ENCODE measurements at regions not wholly inside any gene's neighbourhood (a gene's known extent, or its start where the extent isn't known, plus 50 kb on each side); places are given as distances from the start of the nearest gene placed in this dataset.

DNA sequence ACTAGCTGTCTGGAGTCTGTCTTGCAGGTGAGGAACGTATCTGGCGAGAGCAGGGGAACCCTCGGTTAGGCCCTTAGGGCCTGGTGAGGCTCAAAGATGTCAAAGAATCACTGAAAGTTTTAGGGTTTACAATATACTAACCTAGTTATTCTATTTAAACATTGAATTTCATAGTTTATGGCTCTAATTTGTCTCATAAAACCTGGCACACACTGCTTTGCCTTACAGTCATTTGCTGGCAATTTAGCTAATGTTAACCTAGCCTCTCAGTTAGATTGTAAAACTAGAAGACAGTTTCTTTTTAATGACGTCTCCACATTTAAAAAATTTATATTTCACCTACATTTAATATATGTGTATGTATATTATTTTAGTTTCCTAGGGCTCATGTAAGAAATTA is 89.6 kb upstream of the DOCK10 start:
- Histone ChIP-seq H3K4me1 (ENCODE audit: control insufficient read depth, extremely low read depth, insufficient read depth, low read length) (no peaks in the 10 kb centered on the region), H3K4me2 (ENCODE audit: insufficient read depth, low read length) (no peak overlapping the region), H3K27ac (ENCODE audit: insufficient read depth, low read depth, low read length) (no peak overlapping the region), H3K79me2 (ENCODE audit: control insufficient read depth, insufficient read depth, low read length) (no peaks in the 10 kb centered on the region), H3K27me3 (ENCODE audit: control insufficient read depth in 2 of 2, insufficient read depth in 2 of 2, low read length in 2 of 2) (no peaks in the 10 kb centered on the region), H3K9me1 (replicated peaks; ENCODE audit: control insufficient read depth, extremely low read depth, insufficient read depth, low read length) (no peaks in the 10 kb centered on the region), H3K36me3 (ENCODE audit: control insufficient read depth in 2 of 2, extremely low read depth in 1 of 2, insufficient read depth in 2 of 2, low read length in 2 of 2) (no peaks in the 10 kb centered on the region), H3K4me3 (replicated peaks in 1 of 3; ENCODE audit: insufficient read depth in 1 of 3, low read depth in 1 of 3, low read length in 3 of 3) (no peak overlapping the region), H2AFZ (ENCODE audit: low read depth, low read length) (no peak overlapping the region), H4K20me1 (replicated peaks; ENCODE audit: control insufficient read depth, extremely low read depth, insufficient read depth, low read length) (no peaks in the 10 kb centered on the region), H3K9ac (replicated peaks; ENCODE audit: extremely low read depth, insufficient read depth, low read length) (no peak overlapping the region), H3K9me3 (replicated peaks; ENCODE audit: control insufficient read depth, insufficient read depth, low read length) (no peaks in the 10 kb centered on the region)
- FAIRE-seq (no peak), DNase-seq (ENCODE audit: low read depth, low spot score) (no peak)
- POLR2A ChIA-PET, result no interaction called here
- CTCF ChIA-PET, result no interaction called here
- no TSS peak for BruUV-seq (replicated peaks)
- intact Hi-C loops (cut with micrococcal nuclease) (no loop called here), dilution Hi-C loops (cut with MboI; ENCODE audit: extremely low pct_ligation_motif_present, low sequenced_read_pairs) (no loop called here)
- TF ChIP-seq MYC (IDR thresholded peaks at IDR 0.05; ENCODE audit: low read depth, low read length) (no peak), EZH2 (IDR thresholded peaks at IDR 0.05; ENCODE audit: borderline replicate concordance, low read depth, low read length, severe bottlenecking) (no peak), POLR2A (IDR thresholded peaks at IDR 0.05; ENCODE audit: low read depth, low read length) (no peak), GATA2 (IDR thresholded peaks at IDR 0.05; ENCODE audit: insufficient read depth, insufficient read length, low read depth, low read length) (no peak), FOS (IDR thresholded peaks at IDR 0.05; ENCODE audit: borderline replicate concordance, insufficient read depth, low read length) (no peak), JUN (IDR thresholded peaks at IDR 0.05; ENCODE audit: borderline replicate concordance, insufficient read depth, insufficient read length, low read depth) (no peak), POLR2AphosphoS5 (IDR thresholded peaks at IDR 0.05; ENCODE audit: insufficient read depth, low read depth, low read length) (no peak)
- TF ChIP-seq, protein P1, sequence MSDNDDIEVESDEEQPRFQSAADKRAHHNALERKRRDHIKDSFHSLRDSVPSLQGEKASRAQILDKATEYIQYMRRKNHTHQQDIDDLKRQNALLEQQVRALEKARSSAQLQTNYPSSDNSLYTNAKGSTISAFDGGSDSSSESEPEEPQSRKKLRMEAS (IDR thresholded peaks at IDR 0.05; ENCODE audit: insufficient read depth, insufficient read length), result no peak
- TF ChIP-seq, protein P2, sequence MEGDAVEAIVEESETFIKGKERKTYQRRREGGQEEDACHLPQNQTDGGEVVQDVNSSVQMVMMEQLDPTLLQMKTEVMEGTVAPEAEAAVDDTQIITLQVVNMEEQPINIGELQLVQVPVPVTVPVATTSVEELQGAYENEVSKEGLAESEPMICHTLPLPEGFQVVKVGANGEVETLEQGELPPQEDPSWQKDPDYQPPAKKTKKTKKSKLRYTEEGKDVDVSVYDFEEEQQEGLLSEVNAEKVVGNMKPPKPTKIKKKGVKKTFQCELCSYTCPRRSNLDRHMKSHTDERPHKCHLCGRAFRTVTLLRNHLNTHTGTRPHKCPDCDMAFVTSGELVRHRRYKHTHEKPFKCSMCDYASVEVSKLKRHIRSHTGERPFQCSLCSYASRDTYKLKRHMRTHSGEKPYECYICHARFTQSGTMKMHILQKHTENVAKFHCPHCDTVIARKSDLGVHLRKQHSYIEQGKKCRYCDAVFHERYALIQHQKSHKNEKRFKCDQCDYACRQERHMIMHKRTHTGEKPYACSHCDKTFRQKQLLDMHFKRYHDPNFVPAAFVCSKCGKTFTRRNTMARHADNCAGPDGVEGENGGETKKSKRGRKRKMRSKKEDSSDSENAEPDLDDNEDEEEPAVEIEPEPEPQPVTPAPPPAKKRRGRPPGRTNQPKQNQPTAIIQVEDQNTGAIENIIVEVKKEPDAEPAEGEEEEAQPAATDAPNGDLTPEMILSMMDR (IDR thresholded peaks at IDR 0.05; ENCODE audit: extremely low read depth in 1 of 2, insufficient read depth in 1 of 2, low read depth in 1 of 2, low read length in 2 of 2), result no peak

All from endothelial cell of umbilical vein (primary cell).